Panc1 (cell line): ENCODE measurements at regions not wholly inside any gene's neighbourhood (a gene's known extent, or its start where the extent isn't known, plus 50 kb on each side); places are given as distances from the start of the nearest gene placed in this dataset.

Experiments used
- ATAC-seq: fragments of 200-7000 bp; cut with Tn5 transposase; 2 replicates; pipeline ENCODE4 v1.9.1; 2020; ENCODE audit warnings: mild to moderate bottlenecking, moderate library complexity
- BruUV-seq: library from RNA; stranded (reverse); fragments of 400-500 nt; replicated peaks from 2 replicates; lab custom pipeline; 2021; lab: Mats Ljungman, UMichigan
- CTCF ChIA-PET: fragments of 300-600 bp; sonication (Branson Sonifier 250); formaldehyde crosslinking; loops from one replicate; lab custom pipeline; 2022; ENCODE audit warnings: antibody characterized with exemption; lab: Charles Lee
- POLR2A ChIA-PET: fragments of 300-600 bp; sonication (Branson Sonifier 250); formaldehyde crosslinking; loops from one replicate; lab custom pipeline; 2022; ENCODE audit warnings: antibody characterized with exemption; lab: Charles Lee
- DNase-seq: peaks from one replicate; pipeline ENCODE4 v3.0.0-alpha.2; 2010; ENCODE audit warnings: low read depth, low spot score
- H3K27ac ChIP-seq: 2 replicates; pipeline ENCODE4 v1.5.1; 2011; ENCODE audit warnings: mild to moderate bottlenecking, low read length, inconsistent platforms
- H3K27me3 ChIP-seq: fragments of 200-500 bp; sonication (Bioruptor generic); 2 replicates; pipeline ENCODE4 v1.6.0; 2014; ENCODE audit warnings: low read length, inconsistent platforms; ENCODE audit not compliant: control insufficient read depth, insufficient read depth
- H3K36me3 ChIP-seq: fragments of 200-500 bp; sonication (Bioruptor generic); 2 replicates; pipeline ENCODE4 v1.5.1; 2014; ENCODE audit warnings: inconsistent platforms, mild to moderate bottlenecking, low read length, moderate library complexity; ENCODE audit not compliant: control insufficient read depth, insufficient read depth
- H3K4me1 ChIP-seq: 2 replicates; pipeline ENCODE4 v1.5.1; 2011; ENCODE audit warnings: inconsistent platforms, mild to moderate bottlenecking, low read length, moderate library complexity; ENCODE audit not compliant: control insufficient read depth, insufficient read depth
- H3K4me3 ChIP-seq, 2 experiments: 2 replicates each; pipeline ENCODE4 v1.5.1; 2011 to 2012; ENCODE audit warnings: low read depth in 2 of 2, low read length in 2 of 2, mild to moderate bottlenecking in 2 of 2, inconsistent platforms in 1 of 2, moderate library complexity in 1 of 2
- H3K9me3 ChIP-seq: fragments of 200-500 bp; sonication (Bioruptor generic); 2 replicates; pipeline ENCODE4 v1.5.1; 2014; ENCODE audit warnings: low read depth, mild to moderate bottlenecking, inconsistent platforms, low read length, moderate library complexity; ENCODE audit not compliant: control insufficient read depth, insufficient read depth
- CTCF ChIP-seq: fragments of 450-650 bp; IDR thresholded peaks from 2 replicates; pipeline ENCODE4 v1.5.1; 2017; ENCODE audit warnings: mild to moderate bottlenecking
- POLR2AphosphoS5 ChIP-seq: IDR thresholded peaks from 2 replicates; pipeline ENCODE4 v1.6.1; 2012; ENCODE audit warnings: mild to moderate bottlenecking, low read depth, low read length, moderate library complexity
- REST ChIP-seq, 2 experiments: IDR thresholded peaks; 2 replicates each; pipeline ENCODE4 v1.6.1; 2011 to 2012; ENCODE audit warnings: low read depth in 2 of 2, control low read depth in 1 of 2, low read length in 1 of 2, mild to moderate bottlenecking in 1 of 2, moderate library complexity in 1 of 2; ENCODE audit not compliant: insufficient read depth in 1 of 2
- SIN3A ChIP-seq: IDR thresholded peaks from 2 replicates; pipeline ENCODE4 v1.6.1; 2012; ENCODE audit warnings: low read depth, mild to moderate bottlenecking, low read length, moderate library complexity, borderline replicate concordance; ENCODE audit not compliant: insufficient read depth
- TCF7L2 ChIP-seq: IDR thresholded peaks from 2 replicates; pipeline ENCODE4 v1.6.1; 2011; ENCODE audit warnings: mild to moderate bottlenecking, low read depth, low read length, inconsistent platforms
- in situ Hi-C: cut with HindIII; loops from 2 replicates; pipeline ENCODE4 v1.10.0; 2016; ENCODE audit warnings: low sequenced_read_pairs, low pct_unique_long_range_greater_than_20kb
- intact Hi-C: fragments of 100-400 bp; cut with micrococcal nuclease; formaldehyde crosslinking; loops from one replicate; pipeline ENCODE4 v1.10.0; 2022; ENCODE audit not compliant: unreplicated experiment

GRCh38 chr12:30180602-30181001 is 396.9 kb upstream of the TMTC1 start:
- POLR2A ChIA-PET: no interaction called here
- no peaks in the 10 kb centered on the region for H3K9me3 ChIP-seq
- H3K27me3 ChIP-seq: peaks cover 4% of the 10 kb centered on the region; the same call in 1 of the 2 replicates
- no peak overlapping the region for H3K4me3 ChIP-seq
- H3K36me3 ChIP-seq: no peaks in the 10 kb centered on the region
- no peak for ATAC-seq
- CTCF ChIA-PET: interaction anchor here (0.6 kb wide), 1 partner anchor 18 kb away, joined by 3 read pairs; no protein-coding TSS in a partner anchor
- no peak for DNase-seq
- H3K27ac ChIP-seq: no peak overlapping the region
- H3K4me1 ChIP-seq: no peaks in the 10 kb centered on the region
- intact Hi-C loops (no loop called here), in situ Hi-C loops (no loop called here)
- no TSS peak for BruUV-seq
- TF ChIP-seq POLR2AphosphoS5 (no peak), SIN3A (no peak), CTCF (no peak), TCF7L2 (no peak), REST (IDR thresholded peaks at IDR 0.05; ENCODE audit: insufficient read depth in 1 of 2, low read depth in 2 of 2, low read length in 1 of 2) (no peak)

- POLR2A ChIA-PET: no interaction called here
- TF ChIP-seq SIN3A: no peak
- no peak for TF ChIP-seq TCF7L2
- no peak for TF ChIP-seq REST (IDR thresholded peaks at IDR 0.05; ENCODE audit: insufficient read depth in 1 of 2, low read depth in 2 of 2, low read length in 1 of 2)
- TF ChIP-seq CTCF: no peak
- TF ChIP-seq POLR2AphosphoS5: no peak
- no peak overlapping the region for H3K4me3 ChIP-seq
- no TSS peak for BruUV-seq
- no peak overlapping the region for H3K27ac ChIP-seq
- CTCF ChIA-PET: no interaction called here
- DNase-seq: no peak
- intact Hi-C loops: no loop called here
- in situ Hi-C loops: no loop called here
- peaks cover 2% of the 10 kb centered on the region; the same call in 1 of the 2 replicates for H3K27me3 ChIP-seq
- H3K36me3 ChIP-seq: no peaks in the 10 kb centered on the region
- no peaks in the 10 kb centered on the region for H3K9me3 ChIP-seq
- no peak for ATAC-seq
- no peaks in the 10 kb centered on the region for H3K4me1 ChIP-seq
Observed at GRCh38 chr12:30178916-30179315, 395.2 kb upstream of the TMTC1 start.
